ENCODE measurements at regions not wholly inside any gene's neighbourhood (a gene's known extent, or its start where the extent isn't known, plus 50 kb on each side); places are given as distances from the start of the nearest gene placed in this dataset.

DNA sequence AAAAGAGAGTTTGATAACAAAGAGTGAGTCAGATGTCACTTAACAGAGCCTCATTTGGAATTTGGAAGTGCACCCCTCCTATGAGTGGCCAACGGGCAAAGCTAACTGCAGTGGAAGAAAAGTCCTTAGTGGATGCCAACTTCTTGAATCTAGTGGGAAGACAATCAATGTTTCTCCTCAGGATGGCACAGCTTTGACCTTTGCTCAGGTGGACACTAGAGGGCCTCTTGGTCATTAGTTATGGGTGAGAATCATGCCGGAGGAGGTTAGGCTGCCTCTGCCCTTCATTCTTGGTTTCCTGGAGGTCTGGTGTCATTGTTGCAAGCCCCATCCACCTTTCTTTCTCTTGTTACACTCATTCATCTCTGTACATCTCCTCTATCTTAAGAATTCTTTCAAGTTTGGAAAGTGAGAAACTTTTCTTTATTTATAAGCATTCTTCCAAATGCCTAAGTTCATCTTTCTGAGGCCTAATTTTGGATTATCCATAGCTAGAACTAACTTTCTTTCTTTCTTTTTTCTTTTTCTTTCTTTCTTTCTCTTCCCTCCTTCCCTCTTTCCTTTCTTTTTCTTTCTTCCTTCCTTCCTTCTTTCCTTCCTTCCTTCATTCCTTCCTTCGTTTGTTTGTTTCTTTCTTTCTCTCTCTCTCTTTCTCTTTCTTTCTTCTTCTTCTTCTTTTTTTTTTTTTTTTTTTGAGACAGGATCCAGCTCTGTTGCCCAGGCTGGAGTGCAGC, 327.2 kb upstream of the TSHZ3 start:
- Histone ChIP-seq H3K4me2 (ENCODE audit: low read length) (no peak overlapping the region), H3K4me3 (ENCODE audit: low read length) (no peak overlapping the region), H3K9me3 (ENCODE audit: insufficient read depth, low read length) (no peaks in the 10 kb centered on the region), H3K27me3 (ENCODE audit: low read depth, low read length) (no peaks in the 10 kb centered on the region), H3K79me2 (ENCODE audit: low read length) (no peaks in the 10 kb centered on the region), H3K9ac (ENCODE audit: low read length) (no peak overlapping the region), H4K20me1 (ENCODE audit: insufficient read depth, low read length) (no peaks in the 10 kb centered on the region), H3K27ac (ENCODE audit: low read length) (no peak overlapping the region), H3K4me1 (ENCODE audit: low read length) (no peaks in the 10 kb centered on the region), H2AFZ (ENCODE audit: low read depth, low read length) (no peak overlapping the region), H3K36me3 (replicated peaks; ENCODE audit: low read depth, low read length) (no peaks in the 10 kb centered on the region)
- no peak for TF ChIP-seq EZH2phosphoT487 (IDR thresholded peaks at IDR 0.05; ENCODE audit: low read depth)
- TF ChIP-seq, protein P1, sequence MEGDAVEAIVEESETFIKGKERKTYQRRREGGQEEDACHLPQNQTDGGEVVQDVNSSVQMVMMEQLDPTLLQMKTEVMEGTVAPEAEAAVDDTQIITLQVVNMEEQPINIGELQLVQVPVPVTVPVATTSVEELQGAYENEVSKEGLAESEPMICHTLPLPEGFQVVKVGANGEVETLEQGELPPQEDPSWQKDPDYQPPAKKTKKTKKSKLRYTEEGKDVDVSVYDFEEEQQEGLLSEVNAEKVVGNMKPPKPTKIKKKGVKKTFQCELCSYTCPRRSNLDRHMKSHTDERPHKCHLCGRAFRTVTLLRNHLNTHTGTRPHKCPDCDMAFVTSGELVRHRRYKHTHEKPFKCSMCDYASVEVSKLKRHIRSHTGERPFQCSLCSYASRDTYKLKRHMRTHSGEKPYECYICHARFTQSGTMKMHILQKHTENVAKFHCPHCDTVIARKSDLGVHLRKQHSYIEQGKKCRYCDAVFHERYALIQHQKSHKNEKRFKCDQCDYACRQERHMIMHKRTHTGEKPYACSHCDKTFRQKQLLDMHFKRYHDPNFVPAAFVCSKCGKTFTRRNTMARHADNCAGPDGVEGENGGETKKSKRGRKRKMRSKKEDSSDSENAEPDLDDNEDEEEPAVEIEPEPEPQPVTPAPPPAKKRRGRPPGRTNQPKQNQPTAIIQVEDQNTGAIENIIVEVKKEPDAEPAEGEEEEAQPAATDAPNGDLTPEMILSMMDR (IDR thresholded peaks at IDR 0.05; ENCODE audit: low read depth, low read length) = peak; percentile 16

DNA sequence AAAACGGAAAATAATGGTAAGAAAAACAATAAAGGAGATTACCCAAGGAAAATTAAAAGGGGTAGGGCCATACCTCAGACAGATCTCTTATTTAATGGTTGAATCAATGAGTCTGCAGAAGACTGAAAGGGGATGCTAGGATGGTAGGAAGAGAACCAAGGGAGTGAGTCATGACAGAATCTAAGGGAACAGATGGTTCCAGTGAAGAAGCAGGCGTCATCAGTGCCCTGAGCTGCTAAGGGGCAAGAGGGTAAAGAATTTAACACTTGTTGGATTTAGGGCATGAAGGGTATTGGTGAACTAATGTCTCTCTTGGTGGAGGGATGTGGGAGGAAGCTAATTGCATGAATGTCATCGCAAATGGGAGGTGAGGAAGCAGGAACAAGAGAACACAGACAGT, 329.2 kb upstream of the TSHZ3 start:
- H3K4me2 ChIP-seq (ENCODE audit: low read length) = no peak overlapping the region
- no peak overlapping the region for H3K27ac ChIP-seq (ENCODE audit: low read length)
- H2AFZ ChIP-seq (ENCODE audit: low read depth, low read length) = no peak overlapping the region
- no peaks in the 10 kb centered on the region for H3K9me3 ChIP-seq (ENCODE audit: insufficient read depth, low read length)
- no peak overlapping the region for H3K9ac ChIP-seq (ENCODE audit: low read length)
- no peaks in the 10 kb centered on the region for H3K36me3 ChIP-seq (replicated peaks; ENCODE audit: low read depth, low read length)
- H4K20me1 ChIP-seq (ENCODE audit: insufficient read depth, low read length) = no peaks in the 10 kb centered on the region
- no peaks in the 10 kb centered on the region for H3K4me1 ChIP-seq (ENCODE audit: low read length)
- no peaks in the 10 kb centered on the region for H3K79me2 ChIP-seq (ENCODE audit: low read length)
- no peak for TF ChIP-seq EZH2phosphoT487 (IDR thresholded peaks at IDR 0.05; ENCODE audit: low read depth)
- TF ChIP-seq, protein P1 (IDR thresholded peaks at IDR 0.05; ENCODE audit: low read depth, low read length) = no peak
- no peak overlapping the region for H3K4me3 ChIP-seq (ENCODE audit: low read length)
- H3K27me3 ChIP-seq (ENCODE audit: low read depth, low read length) = no peaks in the 10 kb centered on the region

DNA sequence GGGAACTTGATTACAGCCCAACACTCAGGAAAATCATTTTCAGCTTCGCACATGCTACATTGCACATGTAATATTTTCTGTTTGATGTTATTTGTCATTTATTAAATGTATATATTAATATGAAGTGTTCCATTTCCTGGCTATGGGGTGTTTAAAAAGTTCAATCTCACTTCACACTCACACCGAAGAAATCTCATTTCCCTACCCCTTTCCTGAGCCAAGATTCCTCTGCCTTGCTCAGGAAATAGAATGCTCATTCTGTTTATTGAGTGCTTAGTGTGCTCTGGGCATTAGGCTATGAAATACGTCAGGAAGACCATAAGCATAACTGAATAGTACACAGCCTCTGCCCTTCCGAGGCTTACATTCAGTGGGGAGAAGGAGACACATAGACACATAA, 331.9 kb upstream of the TSHZ3 start:
- H3K27me3 ChIP-seq (ENCODE audit: low read depth, low read length) = no peaks in the 10 kb centered on the region

DNA sequence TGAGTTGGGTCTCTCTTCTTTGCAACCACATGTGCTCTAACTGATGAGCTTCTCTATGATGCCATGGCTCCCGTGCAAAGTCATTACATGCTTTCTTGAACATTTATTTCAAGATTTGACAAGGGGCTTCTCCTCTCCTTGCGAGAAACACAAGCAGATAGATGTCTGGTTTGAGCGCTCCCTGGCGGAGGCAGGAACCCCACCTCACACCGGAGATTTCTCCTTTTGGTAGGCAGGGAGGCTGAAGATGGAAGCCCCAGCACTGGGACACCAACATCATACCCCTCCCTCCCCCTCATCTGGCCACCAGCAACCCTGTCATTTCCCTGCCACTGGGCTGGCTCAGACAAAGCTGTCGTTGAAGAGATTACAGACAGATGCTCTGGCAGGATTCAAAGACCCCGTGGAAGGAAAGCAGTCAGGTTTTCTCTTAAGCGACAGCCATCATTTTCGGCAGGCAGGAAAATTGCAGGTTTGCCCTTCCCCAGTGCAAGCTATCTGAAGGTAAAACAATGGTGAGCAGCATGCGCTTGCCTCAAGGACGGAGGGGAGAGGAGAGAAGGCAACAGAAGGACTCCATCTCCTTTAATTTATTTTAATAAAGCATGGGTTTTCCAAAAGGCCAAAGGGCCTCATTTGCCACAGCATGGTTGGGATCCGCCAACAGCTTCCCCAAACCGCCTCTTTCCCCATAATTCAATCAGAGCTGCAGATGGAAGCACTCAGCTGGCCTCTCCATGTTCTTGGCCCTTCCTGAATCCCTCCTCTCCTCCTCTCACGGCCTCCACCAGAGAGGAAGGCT, 344.1 kb upstream of the TSHZ3 start:
- H2AFZ ChIP-seq (ENCODE audit: low read depth, low read length) = no peak overlapping the region

More for the DNA sequence above, 331.9 kb upstream of the TSHZ3 start:
- no peak overlapping the region for H3K9ac ChIP-seq (ENCODE audit: low read length)
- no peaks in the 10 kb centered on the region for H3K36me3 ChIP-seq (replicated peaks; ENCODE audit: low read depth, low read length)
- no peaks in the 10 kb centered on the region for H3K9me3 ChIP-seq (ENCODE audit: insufficient read depth, low read length)
- H3K4me3 ChIP-seq (ENCODE audit: low read length) = no peak overlapping the region
- H3K79me2 ChIP-seq (ENCODE audit: low read length) = no peaks in the 10 kb centered on the region
- H4K20me1 ChIP-seq (ENCODE audit: insufficient read depth, low read length) = no peaks in the 10 kb centered on the region
- no peak overlapping the region for H2AFZ ChIP-seq (ENCODE audit: low read depth, low read length)
- H3K4me2 ChIP-seq (ENCODE audit: low read length) = no peak overlapping the region
- TF ChIP-seq EZH2phosphoT487 (IDR thresholded peaks at IDR 0.05; ENCODE audit: low read depth) = no peak
- TF ChIP-seq, protein P1 (IDR thresholded peaks at IDR 0.05; ENCODE audit: low read depth, low read length) = no peak
- no peak overlapping the region for H3K27ac ChIP-seq (ENCODE audit: low read length)
- H3K4me1 ChIP-seq (ENCODE audit: low read length) = no peaks in the 10 kb centered on the region

More for the DNA sequence above, 344.1 kb upstream of the TSHZ3 start:
- Histone ChIP-seq H3K9me3 (ENCODE audit: insufficient read depth, low read length) (no peaks in the 10 kb centered on the region), H3K4me2 (ENCODE audit: low read length) (no peak overlapping the region), H3K27me3 (ENCODE audit: low read depth, low read length) (no peaks in the 10 kb centered on the region), H3K9ac (ENCODE audit: low read length) (no peak overlapping the region), H3K36me3 (replicated peaks; ENCODE audit: low read depth, low read length) (no peaks in the 10 kb centered on the region), H3K27ac (ENCODE audit: low read length) (no peak overlapping the region), H3K4me3 (ENCODE audit: low read length) (no peak overlapping the region), H4K20me1 (ENCODE audit: insufficient read depth, low read length) (no peaks in the 10 kb centered on the region), H3K79me2 (ENCODE audit: low read length) (no peaks in the 10 kb centered on the region), H3K4me1 (ENCODE audit: low read length) (no peaks in the 10 kb centered on the region)
- TF ChIP-seq EZH2phosphoT487 (IDR thresholded peaks at IDR 0.05; ENCODE audit: low read depth) = no peak
- TF ChIP-seq, protein P1 (IDR thresholded peaks at IDR 0.05; ENCODE audit: low read depth, low read length) = no peak

All from OCI-LY3 (cell line).